IMR-90 (cell line): ENCODE measurements at regions not wholly inside any gene's neighbourhood (a gene's known extent, or its start where the extent isn't known, plus 50 kb on each side); places are given as distances from the start of the nearest gene placed in this dataset.

ENCODE experiments used
- ATAC-seq: fragments of 200-7000 bp; cut with Tn5 transposase; 2 replicates; pipeline ENCODE4 v1.9.1; 2020; ENCODE audit warnings: low read depth, mild to moderate bottlenecking, moderate library complexity
- BruUV-seq: library from RNA; stranded (reverse); fragments of 400-500 nt; replicated peaks from 2 replicates; lab custom pipeline; 2021; lab: Mats Ljungman, UMichigan
- CTCF ChIA-PET: fragments of 300-600 bp; formaldehyde crosslinking; extraction: SDS; loops from one replicate; lab custom pipeline; 2021; ENCODE audit warnings: antibody characterized with exemption; lab: Yijun Ruan, JAX
- POLR2A ChIA-PET: fragments of 300-600 bp; sonication (Branson Sonifier 250); formaldehyde crosslinking; loops from one replicate; lab custom pipeline; 2022; ENCODE audit warnings: antibody characterized with exemption; ENCODE audit not compliant: unreplicated experiment; lab: Charles Lee
- DNase-seq: peaks from one replicate; pipeline ENCODE4 v3.0.0; 2013
- H2AFZ ChIP-seq: replicated peaks from 2 replicates; pipeline ENCODE3; 2013; ENCODE audit warnings: low read length, mild to moderate bottlenecking; ENCODE audit not compliant: poor library complexity
- H2AK5ac ChIP-seq: 2 replicates; pipeline ENCODE4 v1.6.1; 2013; ENCODE audit warnings: low read depth, low read length, inconsistent platforms
- H2AK9ac ChIP-seq: replicated peaks from 2 replicates; pipeline ENCODE3; 2013; ENCODE audit warnings: mild to moderate bottlenecking, low read depth, low read length, moderate library complexity; ENCODE audit not compliant: poor library complexity
- H2BK120ac ChIP-seq: 2 replicates; pipeline ENCODE4 v1.6.1; 2013; ENCODE audit warnings: low read depth, low read length, inconsistent platforms
- H2BK15ac ChIP-seq: 3 replicates; pipeline ENCODE4 v1.6.1; 2013; ENCODE audit warnings: low read depth, low read length, inconsistent platforms
- H2BK20ac ChIP-seq: 2 replicates; pipeline ENCODE4 v1.6.1; 2013; ENCODE audit warnings: low read depth, mild to moderate bottlenecking, inconsistent platforms, low read length, moderate library complexity
- H2BK5ac ChIP-seq: 2 replicates; pipeline ENCODE4 v1.6.1; 2013; ENCODE audit warnings: mild to moderate bottlenecking, low read depth, low read length, inconsistent platforms; ENCODE audit not compliant: poor library complexity, severe bottlenecking
- H3K14ac ChIP-seq: replicated peaks from 2 replicates; pipeline ENCODE4 v1.6.1; 2013; ENCODE audit warnings: low read depth, low read length, inconsistent platforms
- H3K18ac ChIP-seq: 2 replicates; pipeline ENCODE4 v1.6.1; 2013; ENCODE audit warnings: low read depth, low read length, control low read depth
- H3K23ac ChIP-seq: 2 replicates; pipeline ENCODE4 v1.6.1; 2013; ENCODE audit warnings: low read depth, low read length, inconsistent platforms
- H3K27ac ChIP-seq: 2 replicates; pipeline ENCODE4 v1.5.1; 2013; ENCODE audit warnings: mild to moderate bottlenecking, control low read depth, low read length; ENCODE audit not compliant: insufficient read depth
- H3K27me3 ChIP-seq: 2 replicates; pipeline ENCODE4 v1.6.1; 2013; ENCODE audit warnings: low read length; ENCODE audit not compliant: control insufficient read depth, insufficient read depth
- H3K36me3 ChIP-seq: 2 replicates; pipeline ENCODE4 v1.6.1; 2013; ENCODE audit warnings: low read length, mixed read lengths; ENCODE audit not compliant: control insufficient read depth, insufficient read depth
- H3K4ac ChIP-seq: 2 replicates; pipeline ENCODE4 v1.6.1; 2013; ENCODE audit warnings: low read depth, low read length, inconsistent platforms
- H3K4me1 ChIP-seq: 2 replicates; pipeline ENCODE4 v1.6.1; 2013; ENCODE audit warnings: low read length, mixed read lengths; ENCODE audit not compliant: control insufficient read depth, insufficient read depth
- H3K4me2 ChIP-seq: 2 replicates; pipeline ENCODE4 v1.6.1; 2013; ENCODE audit warnings: low read depth, mild to moderate bottlenecking, control low read depth, low read length, moderate library complexity
- H3K4me3 ChIP-seq: 2 replicates; pipeline ENCODE4 v1.5.1; 2013; ENCODE audit warnings: low read depth, mild to moderate bottlenecking, control low read depth, low read length, moderate library complexity; ENCODE audit not compliant: insufficient read depth
- H3K56ac ChIP-seq: 2 replicates; pipeline ENCODE4 v1.6.1; 2013; ENCODE audit warnings: low read length, inconsistent platforms; ENCODE audit not compliant: insufficient read depth; ENCODE audit errors: extremely low read depth
- H3K79me1 ChIP-seq, 2 experiments: 2 replicates each; pipeline ENCODE4 v1.6.1; 2013; ENCODE audit warnings: low read length in 2 of 2, inconsistent platforms in 1 of 2, low read depth in 1 of 2
- H3K9ac ChIP-seq: 2 replicates; pipeline ENCODE4 v1.6.1; 2013; ENCODE audit warnings: low read depth, low read length, control low read depth
- H3K9me1 ChIP-seq: 2 replicates; pipeline ENCODE4 v1.6.1; 2013; ENCODE audit warnings: low read length, inconsistent platforms; ENCODE audit not compliant: insufficient read depth
- H3K9me3 ChIP-seq: 2 replicates; pipeline ENCODE4 v1.6.1; 2013; ENCODE audit warnings: low read length; ENCODE audit not compliant: control insufficient read depth, insufficient read depth
- H4K20me1 ChIP-seq: 2 replicates; pipeline ENCODE4 v1.6.1; 2013; ENCODE audit warnings: low read length, inconsistent platforms; ENCODE audit not compliant: insufficient read depth
- H4K5ac ChIP-seq: 2 replicates; pipeline ENCODE4 v1.6.1; 2013; ENCODE audit warnings: mild to moderate bottlenecking, low read depth, low read length, control low read depth
- H4K8ac ChIP-seq, 2 experiments: 2 replicates each; pipeline ENCODE4 v1.6.1; 2013; ENCODE audit warnings: low read depth in 2 of 2, low read length in 2 of 2, control low read depth in 1 of 2, inconsistent platforms in 1 of 2
- H4K91ac ChIP-seq: 2 replicates; pipeline ENCODE4 v1.6.1; 2013; ENCODE audit warnings: low read depth, low read length, inconsistent platforms; ENCODE audit not compliant: insufficient read depth
- CEBPB ChIP-seq: IDR thresholded peaks from 2 replicates; pipeline ENCODE4 v1.6.1; 2012; ENCODE audit warnings: low read depth, low read length, improper control_type of control experiment
- CTCF ChIP-seq: conservative IDR thresholded peaks from 2 replicates; pipeline ENCODE4 v1.5.1; 2012; ENCODE audit warnings: mild to moderate bottlenecking, low read depth, low read length, improper control_type of control experiment
- ELK1 ChIP-seq: fragments of 150-350 bp; IDR thresholded peaks from 2 replicates; pipeline ENCODE4 v1.6.1; 2016; ENCODE audit warnings: low read depth, mild to moderate bottlenecking, low read length, moderate library complexity, borderline replicate concordance
- FOS ChIP-seq: fragments of 150-350 bp; IDR thresholded peaks from 2 replicates; pipeline ENCODE4 v1.6.1; 2016; ENCODE audit warnings: low read depth, low read length
- MAFK ChIP-seq: IDR thresholded peaks from 2 replicates; pipeline ENCODE4 v1.6.1; 2012; ENCODE audit warnings: low read depth, low read length, improper control_type of control experiment
- MAZ ChIP-seq: IDR thresholded peaks from 2 replicates; pipeline ENCODE4 v1.6.1; 2012; ENCODE audit warnings: low read depth, mild to moderate bottlenecking, low read length, improper control_type of control experiment, moderate library complexity, borderline replicate concordance
- MXI1 ChIP-seq: IDR thresholded peaks from 2 replicates; pipeline ENCODE4 v1.6.1; 2012; ENCODE audit warnings: low read depth, mild to moderate bottlenecking, low read length, moderate library complexity, borderline replicate concordance
- NFE2L2 ChIP-seq: fragments of 150-350 bp; IDR thresholded peaks from 2 replicates; pipeline ENCODE4 v1.6.1; 2016; ENCODE audit warnings: low read depth, mild to moderate bottlenecking, low read length
- POLR2A ChIP-seq: IDR thresholded peaks from 2 replicates; pipeline ENCODE4 v1.6.1; 2012; ENCODE audit warnings: mild to moderate bottlenecking, low read depth, low read length
- RCOR1 ChIP-seq: IDR thresholded peaks from 2 replicates; pipeline ENCODE4 v1.6.1; 2012; ENCODE audit warnings: mild to moderate bottlenecking, low read length, improper control_type of control experiment; ENCODE audit not compliant: insufficient replicate concordance
- RFX5 ChIP-seq: IDR thresholded peaks from 2 replicates; pipeline ENCODE4 v1.8.0; 2012; ENCODE audit warnings: low read depth, mild to moderate bottlenecking, low read length, moderate library complexity
- SMC3 ChIP-seq: fragments of 150-350 bp; IDR thresholded peaks from 2 replicates; pipeline ENCODE4 v1.6.1; 2016; ENCODE audit warnings: low read depth, mild to moderate bottlenecking, antibody characterized with exemption, low read length, moderate library complexity
- WGBS, 2 experiments: methylation state at CpG; one replicate each; pipeline versions ENCODE4 v1.1.5 to v1.1.7; 2013; ENCODE audit warnings: missing lambda C conversion rate in 2 of 2; ENCODE audit not compliant: insufficient read length in 1 of 2; ENCODE audit errors: extremely low coverage in 2 of 2; 5-methylcytosine and 5-hydroxymethylcytosine counted together
- dilution Hi-C: fragments of 300-500 bp; cut with HindIII; formaldehyde crosslinking; loops from one replicate; pipeline ENCODE4 v1.14.3; 2018; ENCODE audit warnings: low sequenced_read_pairs; ENCODE audit not compliant: unreplicated experiment
- in situ Hi-C: fragments of 300-500 bp; cut with MboI; formaldehyde crosslinking; loops from 3 replicates; pipeline ENCODE4 v1.14.3; 2019; ENCODE audit warnings: low sequenced_read_pairs, inconsistent platforms, mixed read lengths
- intact Hi-C: fragments of 100-400 bp; cut with micrococcal nuclease; formaldehyde crosslinking; loops from 2 replicates; pipeline ENCODE4 v1.10.0; 2022

- no peak for TF ChIP-seq MAZ
Observed at GRCh38 chr1:234970401-234970730, 158.3 kb downstream of the TOMM20 start (continued).

- peak overlapping the region; percentile 19 for H3K23ac ChIP-seq
- H3K9me1 ChIP-seq, result peaks cover 23% of the 10 kb centered on the region
- peak overlapping the region; percentile 95 for H4K91ac ChIP-seq
- ATAC-seq (peak; percentile 32), DNase-seq (peak; percentile 92)
- peak overlapping the region; percentile 81 for H2BK20ac ChIP-seq
- H3K79me1 ChIP-seq, result peaks cover 0 to 2% of the 10 kb centered on the region in 2 experiments; a peak in 1 of 4 replicates
- no TSS peak for BruUV-seq
- peak overlapping the region; percentile 11 for H2AK9ac ChIP-seq
- peak overlapping the region; percentile 93 for H2BK5ac ChIP-seq
- peak overlapping the region; percentile 80 for H2AK5ac ChIP-seq
- H3K14ac ChIP-seq, result peak overlapping the region; percentile 44
- peak overlapping the region; percentile 96 for H2BK120ac ChIP-seq
- H3K9me3 ChIP-seq, result no peaks in the 10 kb centered on the region
- ChIA-PET CTCF (interaction anchor here (0.7 to 1.3 kb wide), 5 partner anchors 14 to 471 kb away, joined by 3 to 6 read pairs (median 3); no protein-coding TSS in a partner anchor), POLR2A (interaction anchor here (0.6 to 1.0 kb wide), 2 partner anchors 253 to 366 kb away, joined by 4 to 5 read pairs; no protein-coding TSS in a partner anchor)
- peak overlapping the region; percentile 97 for H4K5ac ChIP-seq
- H3K4me2 ChIP-seq, result peak overlapping the region; percentile 90
- H3K27me3 ChIP-seq, result no peaks in the 10 kb centered on the region
- peak overlapping the region; percentile 95 for H3K18ac ChIP-seq
- peak overlapping the region; percentile 28 for H3K4me3 ChIP-seq
- no peaks in the 10 kb centered on the region for H4K20me1 ChIP-seq
- no peaks in the 10 kb centered on the region for H3K36me3 ChIP-seq
- peak overlapping the region; percentile 68 to 86 for H4K8ac ChIP-seq
- in situ Hi-C loops, result loop anchor here (5.0 to 10.0 kb wide), 2 partner anchors 245 to 357 kb away; partner anchors contain the start of gene IRF2BP2
- peak overlapping the region; percentile 95 for H3K27ac ChIP-seq
- dilution Hi-C loops, result no loop called here
- WGBS, 2 experiments, result 1% methylated on average over 12 of the region's 37 CpGs; no CpG with 5 or more reads in 1 of the 2 experiments
- peak overlapping the region; percentile 94 for H3K9ac ChIP-seq
- H2BK15ac ChIP-seq, result peak overlapping the region; percentile 97
- peaks cover 33% of the 10 kb centered on the region for H3K4me1 ChIP-seq
- peak overlapping the region; percentile 91 for H3K56ac ChIP-seq
- intact Hi-C loops, result loop anchor here (1.0 to 2.0 kb wide), 4 partner anchors 113 to 359 kb away; partner anchors contain the start of gene IRF2BP2
- peak overlapping the region; percentile 97 for H3K4ac ChIP-seq
- H2AFZ ChIP-seq, result peak overlapping the region; percentile 58
- TF ChIP-seq FOS (no peak), CTCF (no peak), NFE2L2 (0 out of 2 replicates have a peak, but pooled peaks have one; percentile 15), RCOR1 (no peak), RFX5 (no peak), CEBPB (no peak), POLR2A (no peak), ELK1 (no peak), MAFK (no peak), MAZ (0 out of 2 replicates have a peak, but pooled peaks have one; percentile 35), SMC3 (no peak; the same call in none of the 2 replicates), MXI1 (no peak; the same call in 1 of the 2 replicates)
Observed at GRCh38 chr1:234969581-234970400, 158.8 kb downstream of the TOMM20 start.
